Transverse colon (tissue), 4 donors: ENCODE measurements at regions not wholly inside any gene's neighbourhood (a gene's known extent, or its start where the extent isn't known, plus 50 kb on each side); places are given as distances from the start of the nearest gene placed in this dataset.

ENCODE experiments used
- CTCF ChIP-seq, 5 experiments: fragments of 200-600 bp in 3 of 5; fragments of 450-650 bp in 2 of 5; sonication (generic) in 3 of 5; IDR thresholded peaks; 1 replicate in 2 of 5; 2 replicates in 3 of 5; pipeline ENCODE4 v1.5.1; 2016 to 2017; ENCODE audit warnings: antibody characterized with exemption in 5 of 5, inconsistent platforms in 3 of 5, mild to moderate bottlenecking in 2 of 5, moderate library complexity in 1 of 5
- POLR2AphosphoS5 ChIP-seq, 3 donors: sonication (generic); formaldehyde crosslinking; IDR thresholded peaks; one replicate each; pipeline ENCODE4 v1.6.1; 2016; ENCODE audit warnings: antibody characterized with exemption in 3 of 3

- no peak for TF ChIP-seq POLR2AphosphoS5 (IDR thresholded peaks at IDR 0.05)
- TF ChIP-seq CTCF (IDR thresholded peaks at IDR 0.05), result no peak
Measured at GRCh38 chr4:131207589-131207988, 1941.5 kb upstream of the PCDH10 start.
